Astrocyte of the cerebellum (primary cell): ENCODE measurements at regions not wholly inside any gene's neighbourhood (a gene's known extent, or its start where the extent isn't known, plus 50 kb on each side); places are given as distances from the start of the nearest gene placed in this dataset.

Experiments used
- DNase-seq: peaks from one replicate; pipeline ENCODE4 v3.0.0-alpha.2; 2011; ENCODE audit warnings: low read depth
- H3K4me3 ChIP-seq: 2 replicates; pipeline ENCODE4 v1.5.1; 2011; ENCODE audit warnings: mild to moderate bottlenecking, low read depth, low read length, moderate library complexity
- CTCF ChIP-seq: IDR thresholded peaks from 2 replicates; pipeline ENCODE4 v1.5.1; 2012; ENCODE audit warnings: low read length, low read depth, moderate library complexity, mild to moderate bottlenecking; ENCODE audit errors: missing control alignments
- in situ Hi-C: cut with HindIII; loops from 2 replicates; pipeline ENCODE4 v1.10.0; 2017; ENCODE audit warnings: low sequenced_read_pairs

- in situ Hi-C loops, result no loop called here
- no peak for TF ChIP-seq CTCF
- H3K4me3 ChIP-seq, result no peak overlapping the region
- no peak for DNase-seq
Measured at GRCh38 chr14:61212546-61212945, 68.6 kb downstream of the TMEM30B start.

GRCh38 chr14:61211476-61212255 is 69.5 kb downstream of the TMEM30B start:
- in situ Hi-C loops, result no loop called here

GRCh38 chr14:61203081-61203753 is 77.9 kb downstream of the TMEM30B start:
- in situ Hi-C loops, result no loop called here
- TF ChIP-seq CTCF, result no peak
- H3K4me3 ChIP-seq, result no peak overlapping the region
- no peak for DNase-seq

More at GRCh38 chr14:61211476-61212255, 69.5 kb downstream of the TMEM30B start:
- no peak for DNase-seq
- H3K4me3 ChIP-seq, result no peak overlapping the region
- no peak for TF ChIP-seq CTCF

- in situ Hi-C loops, result no loop called here
Measured at GRCh38 chr14:61202124-61202523, 79.0 kb downstream of the TMEM30B start.

DNA sequence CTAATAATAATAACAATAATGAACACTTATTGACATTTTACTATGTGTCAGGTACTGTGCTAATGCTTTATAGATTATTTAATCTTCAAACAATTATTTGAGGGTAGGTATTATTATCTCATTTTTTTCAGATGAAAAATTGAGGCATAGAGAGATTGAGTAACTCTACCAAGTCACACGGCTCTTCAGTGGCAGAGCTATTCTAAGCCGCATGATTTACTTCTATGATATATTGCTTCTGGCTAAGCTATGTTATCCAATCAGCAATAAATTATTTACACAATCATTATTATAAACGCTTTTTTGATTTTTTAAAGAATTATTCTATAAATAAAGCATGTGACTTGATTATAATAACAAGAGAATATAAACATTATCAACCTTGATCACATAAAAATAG is 80.0 kb downstream of the TMEM30B start:
- no peak for DNase-seq
- TF ChIP-seq CTCF, result no peak
- in situ Hi-C loops, result no loop called here
- no peak overlapping the region for H3K4me3 ChIP-seq

More at GRCh38 chr14:61202124-61202523, 79.0 kb downstream of the TMEM30B start:
- H3K4me3 ChIP-seq, result no peak overlapping the region
- DNase-seq, result no peak
- no peak for TF ChIP-seq CTCF

- H3K4me3 ChIP-seq, result no peak overlapping the region
- no peak for DNase-seq
- in situ Hi-C loops, result no loop called here
- TF ChIP-seq CTCF, result no peak
Measured at GRCh38 chr14:61197416-61197815, 83.7 kb downstream of the TMEM30B start.
